ENCODE measurements at regions not wholly inside any gene's neighbourhood (a gene's known extent, or its start where the extent isn't known, plus 50 kb on each side); places are given as distances from the start of the nearest gene placed in this dataset.

DNA sequence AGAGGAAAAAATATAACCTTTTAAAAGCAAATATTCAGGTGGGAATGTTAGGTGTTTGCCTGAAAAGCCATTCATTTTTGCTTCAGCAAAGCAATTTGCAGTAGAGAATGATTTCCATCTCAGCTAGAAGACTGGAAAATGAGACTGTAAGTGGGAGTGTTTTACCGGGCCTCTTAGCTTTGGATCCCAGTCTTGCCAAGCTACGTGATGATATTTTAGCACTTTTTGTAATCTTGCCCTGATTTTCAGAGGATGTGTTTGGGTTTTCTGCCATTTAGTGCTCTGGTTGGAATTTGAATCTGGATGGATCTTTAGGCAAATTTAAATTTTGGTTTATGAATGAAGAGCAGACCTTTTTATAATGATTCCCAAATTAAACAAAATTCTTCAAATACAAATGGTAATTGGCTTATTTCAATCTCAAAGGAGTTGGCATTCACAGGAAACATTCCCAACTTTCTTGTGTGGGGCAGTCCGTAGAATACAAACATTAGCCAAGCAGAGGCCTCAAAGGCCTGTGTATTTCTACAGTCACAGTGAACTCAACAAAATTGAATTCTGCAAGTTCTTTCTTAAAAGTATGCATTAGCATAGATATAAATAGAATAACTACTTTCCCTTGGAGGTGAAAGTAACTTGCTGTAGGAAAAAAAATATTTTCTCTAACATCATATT lies 646.4 kb downstream of the CDY2B start:
- DNase-seq (ENCODE audit: low spot score), result no peak

DNA sequence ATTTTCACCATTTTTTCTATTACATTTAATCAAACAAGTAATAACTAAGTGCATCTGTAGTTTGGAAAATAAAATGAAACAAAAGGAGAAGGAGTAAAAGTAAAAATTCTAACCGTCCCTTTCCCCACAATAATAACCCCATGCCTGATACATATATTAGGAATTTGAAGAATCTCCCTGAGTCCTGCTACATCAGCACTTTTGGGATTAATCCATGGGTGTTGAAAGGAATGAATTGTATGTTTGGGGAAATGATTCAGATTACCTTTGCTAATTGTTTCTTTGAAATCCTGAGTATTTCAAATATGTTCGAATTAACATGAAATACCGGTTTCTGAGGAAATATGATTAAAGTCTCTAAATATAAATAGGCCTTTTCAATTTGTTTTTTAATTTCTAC lies 648.0 kb downstream of the CDY2B start:
- no peak for DNase-seq (ENCODE audit: low spot score)

DNA sequence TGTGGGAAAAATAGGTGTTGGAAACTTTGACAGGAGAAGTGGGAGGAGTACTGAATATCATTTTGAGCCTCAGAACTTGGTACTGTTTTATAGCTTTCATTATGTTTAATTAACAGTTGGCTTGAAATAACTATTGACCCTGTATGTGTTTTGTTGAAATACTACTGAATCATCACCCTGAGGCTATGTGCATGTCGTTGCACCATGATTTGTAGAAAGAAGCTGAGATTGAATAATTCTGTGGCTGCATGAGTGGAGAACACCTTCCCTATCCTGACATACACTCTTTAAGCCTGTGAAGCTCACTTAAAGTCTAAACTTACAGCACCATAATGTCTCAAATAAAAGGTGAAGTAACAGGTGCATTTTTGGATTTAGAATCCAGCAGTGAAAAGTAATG lies 656.5 kb downstream of the CDY2B start:
- DNase-seq (ENCODE audit: low spot score), result no peak

DNA sequence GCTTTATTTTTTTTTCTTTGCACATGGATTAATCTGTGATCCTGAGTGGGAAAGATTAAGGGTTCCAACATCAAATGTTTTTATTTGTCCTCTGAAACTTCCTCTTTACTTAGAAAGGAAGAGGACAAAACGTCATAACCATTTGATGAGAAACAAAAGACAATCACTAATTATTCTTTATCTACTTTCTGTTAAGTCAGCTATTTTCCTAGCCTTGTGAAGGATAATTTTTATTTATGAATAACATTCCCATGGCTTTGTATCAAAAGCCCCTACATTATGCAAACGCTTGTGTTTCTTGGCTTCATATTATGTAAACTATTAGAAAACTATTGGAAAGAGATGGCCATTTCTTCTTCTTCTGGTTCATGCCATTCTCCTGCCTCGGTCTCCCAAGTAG lies 677.6 kb downstream of the CDY2B start:
- DNase-seq (ENCODE audit: low spot score), result no peak

DNA sequence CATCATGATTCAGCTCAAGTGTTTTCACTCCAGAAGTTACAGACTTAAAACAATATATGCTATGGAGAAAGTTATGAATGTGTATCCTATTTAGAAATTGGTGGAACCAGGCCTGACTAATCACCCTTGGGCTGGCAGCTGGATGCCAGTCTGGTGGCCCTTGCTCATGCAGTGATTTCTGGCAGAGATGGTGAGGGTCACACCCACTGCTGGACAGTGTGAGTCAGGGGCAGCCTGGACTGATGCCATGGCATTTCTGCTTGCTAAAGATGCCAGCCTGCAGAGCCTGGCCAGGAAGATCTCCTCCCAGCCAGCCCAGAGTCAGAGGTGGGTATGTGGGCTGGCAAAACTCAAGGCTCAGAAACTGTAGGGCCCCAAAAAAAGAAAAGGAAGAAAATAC lies 695.7 kb downstream of the CDY2B start:
- DNase-seq (ENCODE audit: low spot score), result no peak

DNA sequence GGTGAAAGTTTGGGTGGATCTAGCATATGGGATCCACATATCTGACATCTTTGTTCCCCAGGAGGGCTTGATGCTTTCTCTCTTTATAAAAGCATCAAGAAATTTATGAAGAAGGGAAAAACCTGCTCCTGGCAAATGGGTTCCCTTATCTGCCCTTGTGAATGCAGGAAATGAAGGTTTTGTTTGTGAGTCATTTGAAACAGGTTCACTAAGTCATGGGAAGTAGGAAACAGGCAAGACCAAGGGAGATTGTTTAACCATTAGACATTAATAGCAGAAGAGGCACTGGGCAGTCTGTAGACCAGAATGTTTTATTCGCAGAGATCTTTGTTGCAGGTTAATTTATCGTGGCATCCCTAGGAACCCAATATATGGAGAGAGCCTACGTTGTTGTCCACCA lies 713.1 kb downstream of the CDY2B start:
- DNase-seq (ENCODE audit: low spot score), result no peak

DNA sequence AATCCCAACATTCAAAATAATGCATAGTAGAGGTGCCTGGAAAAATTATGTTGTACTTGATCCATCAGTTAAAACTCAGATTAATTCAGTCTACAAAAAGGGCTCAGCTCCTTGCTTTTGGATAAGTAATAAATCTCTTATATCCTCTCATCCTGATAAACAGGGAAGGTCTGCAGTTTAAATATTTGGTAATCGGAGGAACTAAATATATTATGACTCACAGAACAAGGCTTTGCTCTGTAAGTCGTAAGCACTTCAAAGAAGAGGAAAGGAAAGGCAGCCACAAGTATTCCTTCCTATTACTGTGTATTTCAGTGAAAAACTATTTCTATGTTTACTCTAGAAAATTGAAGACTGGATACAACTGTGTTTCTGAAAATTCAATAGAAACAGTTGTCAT lies 757.9 kb downstream of the CDY2B start:
- DNase-seq (ENCODE audit: low spot score), result no peak

DNA sequence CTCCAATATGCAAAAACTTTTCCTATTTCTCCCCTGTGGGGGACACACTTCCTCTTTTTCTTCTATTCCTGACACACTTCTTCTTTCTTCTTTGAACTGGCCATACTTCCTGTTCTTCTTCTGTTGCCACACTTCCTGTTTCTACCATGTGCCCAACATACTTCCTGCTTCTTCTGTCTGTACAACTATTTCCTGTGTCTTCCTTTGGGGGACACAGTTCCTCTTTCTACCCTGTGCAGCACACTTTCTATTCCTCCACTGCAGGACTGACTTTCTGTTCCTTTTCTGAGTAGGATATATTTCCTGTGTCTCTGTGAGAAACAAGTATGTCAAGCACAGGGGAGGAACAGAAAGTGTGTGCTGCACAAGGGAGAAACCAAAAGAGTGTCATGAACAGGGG lies 794.7 kb downstream of the CDY2B start:
- no peak for DNase-seq (ENCODE audit: low spot score)

DNA sequence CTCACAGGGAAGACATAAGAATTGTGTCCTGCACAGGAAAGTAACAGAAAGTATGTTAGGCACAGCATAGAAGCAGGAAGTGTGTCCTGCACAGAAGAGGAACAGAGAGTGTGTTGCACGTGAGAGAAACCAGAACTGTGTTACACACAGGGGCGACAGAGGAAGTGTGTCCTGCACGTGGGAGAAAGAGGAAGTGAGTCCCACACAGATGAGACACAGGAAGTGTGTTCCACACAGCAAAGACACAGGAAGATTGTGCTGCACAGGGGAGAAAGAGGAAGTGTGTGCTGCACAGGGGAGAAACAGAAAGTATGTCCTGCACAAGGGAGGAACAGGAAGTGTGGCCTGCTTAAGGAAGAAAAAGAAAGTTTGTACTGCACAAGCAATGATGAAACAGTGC lies 800.1 kb downstream of the CDY2B start:
- no peak for DNase-seq (ENCODE audit: low spot score)

DNA sequence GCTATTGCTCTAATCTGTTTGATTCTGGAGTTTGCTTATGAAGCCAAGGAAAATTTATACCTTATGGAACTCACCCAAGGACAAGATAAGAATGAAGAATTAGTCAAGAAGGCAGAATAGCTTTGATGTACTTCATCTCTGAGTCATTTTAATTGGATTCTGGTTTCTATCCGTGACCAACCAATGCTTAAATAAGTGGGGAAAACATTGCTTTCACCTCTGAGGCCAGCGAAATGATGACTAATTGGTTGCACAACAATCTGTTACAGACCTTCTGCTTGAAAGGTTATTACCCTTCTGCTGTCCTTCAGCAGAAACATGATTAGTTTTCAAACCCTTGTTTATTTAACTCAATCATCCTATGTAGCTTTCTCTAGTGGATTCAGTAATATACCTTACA lies 812.7 kb downstream of the CDY2B start:
- no peak for DNase-seq (ENCODE audit: low spot score)

DNA sequence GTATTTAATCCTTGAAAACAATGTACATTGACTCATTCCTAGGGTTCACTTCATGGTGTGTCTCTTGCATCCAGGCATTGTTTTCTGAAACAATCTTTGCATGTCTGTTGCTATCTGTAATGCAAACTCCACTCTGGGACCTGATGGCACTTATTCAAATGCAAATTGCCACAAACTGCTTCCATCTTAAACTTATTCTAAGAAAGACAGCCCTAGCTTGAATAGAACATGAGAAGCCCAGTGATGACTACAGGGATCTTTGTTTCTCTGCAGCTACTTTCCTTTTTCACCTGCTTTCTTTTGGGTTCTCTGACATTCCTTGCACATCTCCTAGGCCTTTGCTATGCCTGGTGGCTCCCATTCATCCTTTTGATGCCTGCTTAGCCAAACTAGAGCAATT lies 827.0 kb downstream of the CDY2B start:
- no peak for DNase-seq (ENCODE audit: low spot score)

DNA sequence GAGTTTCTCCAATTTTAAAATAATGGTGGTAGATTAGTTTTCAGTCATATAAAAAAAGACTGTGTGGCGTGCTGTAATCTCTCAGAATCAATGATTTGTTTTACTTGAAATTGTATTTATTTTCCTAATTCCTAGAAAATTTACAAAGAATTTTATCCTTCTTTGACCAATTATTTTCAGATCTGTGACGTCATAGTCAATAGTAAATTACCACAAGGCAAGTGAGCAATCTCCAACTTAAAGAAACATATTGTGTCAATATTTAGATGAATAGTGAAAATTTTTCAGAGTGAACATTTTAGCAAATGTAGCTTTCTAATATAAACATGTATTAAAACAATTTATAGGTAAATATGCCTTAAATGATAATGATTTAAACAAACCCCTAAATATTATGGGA lies 829.6 kb downstream of the CDY2B start:
- no peak for DNase-seq (ENCODE audit: low spot score)

DNA sequence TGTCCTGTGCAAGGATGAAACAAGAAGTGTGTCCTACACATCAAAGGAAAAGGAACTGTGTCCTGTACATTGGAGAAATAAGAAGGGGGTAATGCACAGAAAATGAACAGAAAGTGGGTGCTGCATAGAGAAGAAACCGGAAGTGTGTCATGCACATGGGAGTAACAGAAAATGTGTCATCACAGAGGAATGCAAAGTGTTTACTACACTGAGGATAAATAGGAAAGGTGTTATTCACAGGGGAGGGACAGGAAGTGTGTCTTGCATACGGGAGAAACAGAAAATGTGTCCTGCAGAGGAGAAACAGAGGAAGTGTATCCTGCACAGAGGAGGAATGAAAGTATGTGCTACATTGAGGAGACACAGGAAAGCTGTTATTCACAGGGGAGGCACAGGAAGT lies 834.9 kb downstream of the CDY2B start:
- no peak for DNase-seq (ENCODE audit: low spot score)

DNA sequence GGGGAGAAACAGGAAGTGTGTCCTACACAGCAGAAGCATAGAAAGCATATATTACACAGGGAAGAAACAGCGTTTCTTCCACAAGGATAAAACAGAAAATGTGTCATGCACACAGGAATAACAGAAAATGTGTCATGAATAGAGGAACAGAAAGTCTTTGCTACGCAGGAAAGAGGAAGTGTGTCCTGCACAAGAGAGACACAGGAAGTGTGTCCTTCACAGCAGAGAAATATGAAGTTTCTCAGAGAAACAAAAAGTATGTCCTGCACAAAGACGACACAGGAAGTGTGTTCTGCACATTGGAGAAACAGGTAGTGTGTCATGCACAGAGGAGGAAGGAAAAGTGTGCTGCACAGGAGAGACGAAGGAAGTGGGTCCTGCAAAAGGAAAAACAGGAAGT lies 835.3 kb downstream of the CDY2B start:
- no peak for DNase-seq (ENCODE audit: low spot score)

DNA sequence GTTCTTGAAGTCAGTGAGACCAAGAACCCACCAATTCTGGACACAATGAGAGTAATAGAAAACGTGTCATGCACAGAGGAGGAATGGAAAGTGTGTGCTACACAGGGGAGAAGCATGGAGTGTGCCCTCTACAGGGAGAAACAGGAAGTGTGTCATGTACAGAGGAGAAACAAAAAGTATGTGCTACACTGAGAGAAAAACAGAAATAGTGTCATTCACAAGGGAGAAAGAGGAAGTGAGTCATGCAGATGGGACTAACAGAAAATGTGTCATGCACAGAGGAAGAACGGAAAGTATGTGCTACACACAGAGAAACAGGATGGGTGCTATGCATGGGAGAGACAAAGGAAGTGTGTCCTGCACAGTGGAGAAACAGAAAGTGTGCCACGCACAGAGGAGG lies 835.7 kb downstream of the CDY2B start:
- DNase-seq (ENCODE audit: low spot score), result no peak

DNA sequence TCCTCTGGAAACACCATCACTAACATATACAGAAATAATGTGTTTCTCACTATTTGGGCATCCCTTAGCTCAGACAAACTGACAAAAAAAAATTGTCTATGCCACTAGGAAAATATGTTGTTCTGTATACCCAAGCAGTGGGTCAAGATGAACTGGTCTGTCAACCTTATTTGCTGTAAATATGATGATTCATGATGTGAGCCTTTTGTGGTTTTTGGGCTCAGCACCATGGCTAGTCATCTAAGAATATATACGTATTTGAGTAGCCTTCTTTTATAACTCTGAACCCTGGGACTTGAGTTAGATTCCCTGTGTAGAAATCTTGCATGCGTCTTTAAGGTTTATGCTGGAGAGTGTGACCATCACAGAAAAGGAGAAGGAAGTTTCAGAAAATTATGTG lies 841.6 kb downstream of the CDY2B start:
- DNase-seq (ENCODE audit: low spot score), result no peak

DNA sequence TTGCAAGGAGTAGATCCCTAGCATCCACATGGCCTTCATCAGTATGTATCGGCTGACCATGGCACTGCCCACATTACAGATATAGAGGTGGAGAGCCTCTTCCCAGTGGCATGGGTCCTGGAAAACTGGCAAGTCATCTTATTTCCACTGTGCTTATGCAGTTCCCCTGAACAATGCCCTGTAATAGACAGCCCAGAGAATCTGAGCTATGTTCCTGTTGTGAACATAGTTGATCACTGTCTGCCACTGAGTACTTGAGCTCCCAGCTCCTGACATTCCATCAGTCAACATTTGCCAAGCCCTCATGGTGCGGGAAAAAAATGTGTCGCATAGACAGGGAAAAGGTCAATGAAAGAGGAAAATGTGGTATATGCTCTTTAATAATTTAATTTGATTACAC lies 861.9 kb downstream of the CDY2B start:
- no peak for DNase-seq (ENCODE audit: low spot score)

DNA sequence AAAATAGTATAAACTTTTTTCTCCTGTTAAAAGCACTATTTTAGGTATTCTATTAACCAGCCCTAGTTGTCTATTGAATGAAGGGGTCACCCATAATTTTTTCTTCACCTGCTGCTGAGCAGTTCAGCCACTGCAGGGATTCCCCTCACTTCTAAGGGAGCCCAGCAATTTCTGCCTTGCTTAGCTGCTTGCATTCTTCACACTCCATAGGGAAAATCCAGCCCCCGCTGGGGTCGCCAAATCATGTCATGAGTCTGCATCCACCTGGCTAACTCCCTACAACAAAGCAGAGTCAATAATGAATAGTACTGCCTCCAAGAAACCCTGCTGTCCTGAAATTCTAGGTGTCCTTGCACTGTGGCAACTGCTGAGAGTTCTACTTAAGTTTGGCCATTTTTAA lies 886.5 kb downstream of the CDY2B start:
- DNase-seq (ENCODE audit: low spot score), result no peak

DNA sequence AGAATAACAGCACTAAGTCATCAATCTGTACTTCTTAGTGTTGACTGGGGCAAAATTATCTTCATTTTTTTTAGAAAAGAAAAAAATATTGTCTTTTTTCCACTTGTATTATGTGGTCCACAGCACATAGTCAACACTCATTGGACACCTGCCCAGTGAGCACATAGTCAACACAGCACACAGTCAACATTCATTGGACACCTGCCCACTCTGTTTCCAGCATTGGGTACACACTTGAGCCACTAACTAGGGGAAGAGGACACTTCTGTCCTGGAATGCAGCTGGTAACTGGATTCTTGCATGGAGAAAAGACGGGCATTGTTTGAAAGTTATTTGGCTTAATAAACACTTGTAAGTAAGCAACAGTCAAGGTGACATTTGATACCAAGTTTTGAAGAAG lies 898.2 kb downstream of the CDY2B start:
- DNase-seq (ENCODE audit: low spot score), result no peak

DNA sequence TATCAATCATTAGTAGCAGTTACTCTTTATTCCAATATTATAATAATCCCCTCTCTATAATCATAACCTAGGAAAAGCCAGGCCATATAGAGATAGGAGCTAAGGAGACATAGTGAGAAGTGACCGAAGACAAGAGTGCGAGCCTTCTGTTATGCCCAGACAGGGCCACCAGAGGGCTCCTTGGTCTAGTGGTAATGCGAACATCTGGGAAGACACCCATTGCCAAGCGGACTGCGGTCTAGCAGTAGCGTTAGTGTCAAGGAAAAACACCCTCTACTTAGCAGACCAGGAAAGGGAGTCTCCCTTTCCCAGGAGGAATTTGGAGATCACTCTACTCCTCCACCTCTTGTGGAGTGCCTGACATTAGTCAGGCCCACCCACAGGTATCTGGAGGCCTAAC lies 920.9 kb downstream of the CDY2B start:
- DNase-seq (ENCODE audit: low spot score), result no peak

DNA sequence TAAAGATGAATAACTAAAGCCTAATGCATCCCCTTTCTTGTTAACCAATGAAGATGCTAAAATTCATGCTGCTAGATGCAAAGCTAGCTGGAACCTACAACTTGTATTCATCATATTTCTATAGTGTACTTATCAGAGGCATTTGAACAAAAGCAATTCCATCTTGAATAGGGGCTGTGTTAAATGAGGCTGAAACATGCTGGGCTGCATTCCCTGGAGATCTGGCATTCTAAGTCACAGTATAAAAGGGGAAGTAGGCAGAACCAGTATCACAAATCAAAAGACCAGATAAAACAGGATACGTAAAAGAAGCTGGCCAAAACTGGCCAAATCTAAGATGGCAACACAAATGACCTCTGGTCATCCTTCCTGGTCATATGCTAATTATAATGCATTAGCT lies 932.8 kb downstream of the CDY2B start:
- no peak for DNase-seq (ENCODE audit: low spot score)

All from pons (tissue), 1 donor.